ENCODE measurements at regions not wholly inside any gene's neighbourhood (a gene's known extent, or its start where the extent isn't known, plus 50 kb on each side); places are given as distances from the start of the nearest gene placed in this dataset.

DNA sequence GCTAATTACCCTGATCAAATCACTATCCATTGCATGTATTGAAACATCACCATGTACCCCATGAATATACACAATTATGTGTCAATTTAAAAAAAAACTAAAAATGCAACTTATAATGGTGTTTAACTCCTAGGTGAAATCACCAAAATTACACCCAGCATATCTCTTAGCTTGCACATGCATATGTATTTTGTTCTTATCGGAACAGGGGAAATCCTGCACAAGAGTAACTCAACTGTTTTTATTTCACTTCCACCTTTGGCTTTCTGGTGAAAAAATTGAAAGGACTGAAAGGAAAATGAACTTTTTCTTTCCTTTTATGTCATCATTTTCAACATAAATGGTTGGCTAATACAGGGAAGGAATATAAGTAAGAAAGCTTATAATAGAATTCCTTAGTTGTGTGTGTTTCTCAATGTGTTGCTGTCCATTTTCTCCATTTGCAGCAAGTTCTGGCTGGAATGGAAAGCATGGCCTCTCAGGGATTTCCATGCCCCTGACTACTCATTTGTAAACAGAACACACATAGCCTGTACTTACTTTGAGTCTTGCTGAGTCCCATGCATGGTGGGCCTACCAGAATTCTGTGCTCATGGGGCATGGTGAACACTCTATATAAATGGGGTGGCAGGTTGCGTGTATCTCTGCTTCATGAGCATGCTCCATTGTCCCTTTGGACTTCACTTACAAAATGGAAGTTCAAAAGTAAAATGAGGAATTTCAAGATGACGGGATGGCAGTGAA lies 462.0 kb downstream of the HS3ST3B1 start:
- Mint-ChIP-seq H3K27ac (no peak overlapping the region), H3K4me3 (no peak overlapping the region), H3K4me1 (ENCODE audit: low read depth) (no peaks in the 10 kb centered on the region)

DNA sequence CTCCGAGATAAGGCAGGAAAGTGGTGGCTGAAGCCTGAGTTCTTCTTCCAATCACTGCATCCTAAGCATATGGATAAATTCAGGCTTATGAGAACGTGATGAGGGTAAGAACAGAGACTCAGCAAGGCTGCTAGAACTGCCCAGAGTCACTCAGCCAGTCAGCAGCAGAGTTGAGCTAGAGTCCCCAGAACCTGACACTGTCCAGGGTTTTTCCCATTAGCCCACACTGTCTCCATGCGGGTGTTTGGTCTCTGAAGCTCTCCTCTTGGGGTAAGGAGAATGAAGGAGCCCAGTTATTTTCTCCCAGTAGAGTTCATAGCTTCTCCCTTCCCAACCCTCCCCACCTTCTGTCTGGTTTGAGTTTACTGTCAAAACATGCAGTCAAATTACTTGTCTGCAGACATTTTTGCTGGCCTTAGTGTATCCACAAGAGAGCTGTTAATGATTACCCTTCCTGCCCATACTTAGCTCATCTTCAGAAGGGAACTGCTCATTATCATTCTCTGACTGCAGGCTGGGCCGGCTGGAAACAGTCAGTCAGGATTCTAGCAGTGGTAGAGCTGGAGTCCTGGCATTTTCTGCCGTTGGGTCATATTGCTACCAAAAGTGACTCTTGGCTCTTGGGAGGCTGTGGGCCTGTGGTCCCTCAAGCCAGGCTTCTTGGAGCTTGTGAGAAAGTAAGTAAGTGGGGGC lies 460.0 kb downstream of the HS3ST3B1 start:
- H3K4me3 Mint-ChIP-seq: no peak overlapping the region
- no peaks in the 10 kb centered on the region for H3K9me3 Mint-ChIP-seq
- no peaks in the 10 kb centered on the region for H3K36me3 Mint-ChIP-seq (ENCODE audit: low read depth)
- H3K4me1 Mint-ChIP-seq (ENCODE audit: low read depth): no peaks in the 10 kb centered on the region
- no peaks in the 10 kb centered on the region for H3K27me3 Mint-ChIP-seq (ENCODE audit: low read depth)
- no peak overlapping the region for H3K27ac Mint-ChIP-seq

More for the DNA sequence above, 462.0 kb downstream of the HS3ST3B1 start:
- Mint-ChIP-seq H3K27me3 (ENCODE audit: low read depth) (no peaks in the 10 kb centered on the region), H3K36me3 (ENCODE audit: low read depth) (no peaks in the 10 kb centered on the region), H3K9me3 (peaks cover 3% of the 10 kb centered on the region)

- Mint-ChIP-seq H3K4me1 (ENCODE audit: low read depth) (no peaks in the 10 kb centered on the region), H3K4me3 (no peak overlapping the region), H3K9me3 (no peaks in the 10 kb centered on the region), H3K36me3 (ENCODE audit: low read depth) (no peaks in the 10 kb centered on the region), H3K27me3 (ENCODE audit: low read depth) (no peaks in the 10 kb centered on the region), H3K27ac (no peak overlapping the region)
These were observed 459.3 kb downstream of the HS3ST3B1 start for GRCh38 chr17:14760212-14760611.

GRCh38 chr17:14759325-14759724 lies 458.4 kb downstream of the HS3ST3B1 start:
- H3K4me3 Mint-ChIP-seq: no peak overlapping the region
- no peak overlapping the region for H3K27ac Mint-ChIP-seq
- H3K27me3 Mint-ChIP-seq (ENCODE audit: low read depth): no peaks in the 10 kb centered on the region
- no peaks in the 10 kb centered on the region for H3K9me3 Mint-ChIP-seq
- no peaks in the 10 kb centered on the region for H3K4me1 Mint-ChIP-seq (ENCODE audit: low read depth)
- no peaks in the 10 kb centered on the region for H3K36me3 Mint-ChIP-seq (ENCODE audit: low read depth)

- H3K27me3 Mint-ChIP-seq (ENCODE audit: low read depth): no peaks in the 10 kb centered on the region
- no peaks in the 10 kb centered on the region for H3K9me3 Mint-ChIP-seq
- no peak overlapping the region for H3K4me3 Mint-ChIP-seq
- H3K36me3 Mint-ChIP-seq (ENCODE audit: low read depth): no peaks in the 10 kb centered on the region
- no peak overlapping the region for H3K27ac Mint-ChIP-seq
- H3K4me1 Mint-ChIP-seq (ENCODE audit: low read depth): no peaks in the 10 kb centered on the region
These were observed 455.6 kb downstream of the HS3ST3B1 start for GRCh38 chr17:14756479-14756878.

DNA sequence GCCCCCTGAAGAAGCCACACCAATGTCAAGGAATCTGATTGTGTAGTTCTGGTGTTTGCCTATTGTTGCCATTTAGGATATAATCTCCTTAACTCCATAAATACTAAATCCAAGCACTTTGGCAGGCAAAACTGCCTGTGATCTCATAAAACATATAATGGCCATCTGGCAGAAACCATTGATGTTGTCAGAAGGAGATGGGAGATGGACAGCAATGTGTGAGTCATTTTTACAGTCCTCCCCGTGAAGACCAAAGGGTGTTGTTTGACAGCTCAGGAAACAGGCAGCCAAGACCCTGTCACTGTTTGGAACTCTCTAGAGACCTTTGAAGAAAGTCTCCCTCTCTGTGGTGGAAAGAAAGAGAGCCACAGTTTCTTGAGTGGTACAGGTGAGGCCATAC lies 454.1 kb downstream of the HS3ST3B1 start:
- Mint-ChIP-seq H3K9me3 (no peaks in the 10 kb centered on the region), H3K4me1 (ENCODE audit: low read depth) (no peaks in the 10 kb centered on the region), H3K27ac (no peak overlapping the region), H3K36me3 (ENCODE audit: low read depth) (no peaks in the 10 kb centered on the region), H3K4me3 (no peak overlapping the region), H3K27me3 (ENCODE audit: low read depth) (no peaks in the 10 kb centered on the region)

GRCh38 chr17:14753383-14753782 lies 452.5 kb downstream of the HS3ST3B1 start:
- Mint-ChIP-seq H3K27me3 (ENCODE audit: low read depth) (no peaks in the 10 kb centered on the region), H3K36me3 (ENCODE audit: low read depth) (no peaks in the 10 kb centered on the region), H3K9me3 (no peaks in the 10 kb centered on the region), H3K4me3 (no peak overlapping the region), H3K4me1 (ENCODE audit: low read depth) (peaks cover 3% of the 10 kb centered on the region), H3K27ac (no peak overlapping the region)

DNA sequence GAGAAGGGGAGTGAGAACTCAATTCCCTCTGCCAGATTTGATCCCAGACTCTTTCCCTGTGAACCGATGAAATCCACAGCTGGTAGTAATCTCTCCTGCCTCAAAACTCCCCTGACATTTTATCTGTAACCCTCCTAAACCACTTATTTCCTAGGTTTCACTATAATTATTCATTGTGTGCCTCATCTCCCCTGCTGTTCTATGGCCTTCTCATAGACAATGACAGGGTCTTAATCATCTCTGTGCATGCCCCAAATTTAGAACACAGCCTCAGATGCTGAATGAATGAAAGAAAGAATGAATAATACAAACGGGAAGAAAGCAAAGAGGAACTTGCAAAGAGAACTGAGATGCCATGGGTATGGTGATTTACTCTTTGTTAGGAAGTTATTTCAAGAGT lies 451.1 kb downstream of the HS3ST3B1 start:
- H3K4me1 Mint-ChIP-seq (ENCODE audit: low read depth): peaks cover 3% of the 10 kb centered on the region
- no peak overlapping the region for H3K27ac Mint-ChIP-seq
- no peaks in the 10 kb centered on the region for H3K36me3 Mint-ChIP-seq (ENCODE audit: low read depth)
- no peaks in the 10 kb centered on the region for H3K9me3 Mint-ChIP-seq
- no peaks in the 10 kb centered on the region for H3K27me3 Mint-ChIP-seq (ENCODE audit: low read depth)
- H3K4me3 Mint-ChIP-seq: no peak overlapping the region

- no peaks in the 10 kb centered on the region for H3K36me3 Mint-ChIP-seq (ENCODE audit: low read depth)
- H3K4me1 Mint-ChIP-seq (ENCODE audit: low read depth): peaks cover 3% of the 10 kb centered on the region
- no peaks in the 10 kb centered on the region for H3K9me3 Mint-ChIP-seq
- no peak overlapping the region for H3K4me3 Mint-ChIP-seq
- H3K27ac Mint-ChIP-seq: no peak overlapping the region
- no peaks in the 10 kb centered on the region for H3K27me3 Mint-ChIP-seq (ENCODE audit: low read depth)
These were observed 450.0 kb downstream of the HS3ST3B1 start for GRCh38 chr17:14750866-14751265.

GRCh38 chr17:14749269-14749668 lies 448.4 kb downstream of the HS3ST3B1 start:
- Mint-ChIP-seq H3K9me3 (no peaks in the 10 kb centered on the region), H3K4me3 (no peak overlapping the region), H3K36me3 (ENCODE audit: low read depth) (no peaks in the 10 kb centered on the region), H3K27me3 (ENCODE audit: low read depth) (no peaks in the 10 kb centered on the region), H3K27ac (no peak overlapping the region), H3K4me1 (ENCODE audit: low read depth) (peaks cover 3% of the 10 kb centered on the region)

DNA sequence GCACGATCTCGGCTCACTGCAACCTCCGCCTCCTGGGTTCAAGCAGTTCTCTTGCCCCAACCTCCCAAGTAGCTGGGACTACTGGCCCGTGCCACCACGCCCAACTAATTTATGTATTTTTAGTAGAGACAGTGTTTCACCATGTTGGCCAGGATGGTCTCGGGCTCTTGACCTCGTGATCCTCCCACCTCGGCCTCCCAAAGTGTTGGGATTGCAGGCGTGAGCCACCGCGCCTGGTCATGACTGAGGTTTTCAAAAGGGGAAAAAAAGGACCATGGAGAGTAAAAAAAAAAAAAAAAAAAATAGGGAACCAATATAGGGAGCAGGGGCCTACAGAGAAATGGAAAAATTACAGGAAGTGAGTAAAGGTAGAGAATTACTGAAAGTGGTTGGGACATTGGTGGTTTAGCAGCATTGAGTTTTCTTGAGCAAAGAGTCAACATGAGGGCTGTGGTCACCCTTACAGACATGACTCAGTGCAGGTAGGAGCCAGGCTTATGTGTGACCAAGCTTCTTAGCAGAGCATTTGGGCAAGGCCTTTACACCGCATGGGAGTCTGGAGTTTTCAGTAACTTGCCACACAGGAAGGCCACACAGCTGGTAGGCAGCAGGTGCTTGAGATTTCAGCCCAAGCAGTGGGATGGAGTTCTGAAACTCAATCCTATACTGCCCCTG lies 447.3 kb downstream of the HS3ST3B1 start:
- H3K4me1 Mint-ChIP-seq (ENCODE audit: low read depth): peaks cover 3% of the 10 kb centered on the region

GRCh38 chr17:14747603-14747950 lies 446.7 kb downstream of the HS3ST3B1 start:
- no peak overlapping the region for H3K27ac Mint-ChIP-seq
- H3K4me1 Mint-ChIP-seq (ENCODE audit: low read depth): peaks cover 3% of the 10 kb centered on the region
- no peaks in the 10 kb centered on the region for H3K36me3 Mint-ChIP-seq (ENCODE audit: low read depth)
- no peaks in the 10 kb centered on the region for H3K9me3 Mint-ChIP-seq
- H3K27me3 Mint-ChIP-seq (ENCODE audit: low read depth): no peaks in the 10 kb centered on the region
- H3K4me3 Mint-ChIP-seq: no peak overlapping the region

More for the DNA sequence above, 447.3 kb downstream of the HS3ST3B1 start:
- no peak overlapping the region for H3K4me3 Mint-ChIP-seq
- no peaks in the 10 kb centered on the region for H3K36me3 Mint-ChIP-seq (ENCODE audit: low read depth)
- no peaks in the 10 kb centered on the region for H3K9me3 Mint-ChIP-seq
- H3K27me3 Mint-ChIP-seq (ENCODE audit: low read depth): no peaks in the 10 kb centered on the region
- H3K27ac Mint-ChIP-seq: no peak overlapping the region

GRCh38 chr17:14746822-14747602 lies 446.1 kb downstream of the HS3ST3B1 start:
- Mint-ChIP-seq H3K4me3 (no peak overlapping the region), H3K27ac (no peak overlapping the region), H3K36me3 (ENCODE audit: low read depth) (no peaks in the 10 kb centered on the region), H3K9me3 (no peaks in the 10 kb centered on the region), H3K4me1 (ENCODE audit: low read depth) (peaks cover 3% of the 10 kb centered on the region), H3K27me3 (ENCODE audit: low read depth) (no peaks in the 10 kb centered on the region)

DNA sequence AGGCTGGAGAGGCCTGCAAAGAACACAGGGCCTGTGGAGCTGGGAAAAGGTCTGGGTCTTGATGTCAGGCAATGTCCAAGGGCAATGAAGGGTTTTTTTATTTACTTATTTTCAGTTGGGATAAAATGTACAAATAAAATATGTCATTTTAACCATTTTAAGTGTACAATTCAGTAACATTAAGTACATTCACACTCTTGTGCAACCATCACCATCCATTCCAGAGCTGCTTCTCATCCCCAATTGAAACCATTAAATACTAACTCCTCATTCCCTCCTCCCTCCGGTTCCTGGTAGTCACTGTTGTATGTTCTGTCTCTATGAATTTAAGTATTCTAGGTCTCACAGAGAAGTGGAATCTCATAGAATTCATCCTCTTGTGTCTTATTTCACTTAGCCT lies 444.7 kb downstream of the HS3ST3B1 start:
- no peak overlapping the region for H3K4me3 Mint-ChIP-seq
- peaks cover 3% of the 10 kb centered on the region for H3K4me1 Mint-ChIP-seq (ENCODE audit: low read depth)
- no peak overlapping the region for H3K27ac Mint-ChIP-seq
- no peaks in the 10 kb centered on the region for H3K27me3 Mint-ChIP-seq (ENCODE audit: low read depth)
- no peaks in the 10 kb centered on the region for H3K9me3 Mint-ChIP-seq
- no peaks in the 10 kb centered on the region for H3K36me3 Mint-ChIP-seq (ENCODE audit: low read depth)
